Cardiac fibroblast (primary cell): ENCODE measurements at regions not wholly inside any gene's neighbourhood (a gene's known extent, or its start where the extent isn't known, plus 50 kb on each side); places are given as distances from the start of the nearest gene placed in this dataset.
"Not testable (repeated sequence)": the region's sequence is repeated elsewhere in the genome, so short reads cannot be mapped to it uniquely, and the experiment has no call there.

Experiments used
- DNase-seq, 2 donors: peaks; one replicate each; pipeline versions ENCODE4 v3.0.0 to v3.0.0-alpha.2; 2010; ENCODE audit warnings: low read depth in 2 of 2
- H3K4me3 ChIP-seq, 2 donors: replicated peaks in 1 of 2; 1 replicate in 1 of 2; 2 replicates in 1 of 2; pipeline ENCODE4 v1.5.1; 2011; ENCODE audit warnings: low read depth in 2 of 2, low read length in 2 of 2, mild to moderate bottlenecking in 2 of 2, moderate library complexity in 1 of 2
- CTCF ChIP-seq: IDR thresholded peaks from one replicate; pipeline ENCODE4 v1.5.1; 2011; ENCODE audit warnings: low read depth, mild to moderate bottlenecking, low read length, inconsistent platforms

- TF ChIP-seq CTCF: no peak
- H3K4me3 ChIP-seq: no peak overlapping the region
- no peak for DNase-seq
Measured at GRCh38 chr4:82241534-82241933, 132.3 kb downstream of the HNRNPD start.

- no peak overlapping the region for H3K4me3 ChIP-seq
- no peak for DNase-seq
- TF ChIP-seq CTCF: no peak
Measured at GRCh38 chr4:82240410-82240809, 133.4 kb downstream of the HNRNPD start.

GRCh38 chr4:82237142-82237541 is 136.6 kb downstream of the HNRNPD start:
- not testable (repeated sequence) for DNase-seq

GRCh38 chr4:82235346-82235745 is 138.4 kb downstream of the HNRNPD start:
- H3K4me3 ChIP-seq: no peak overlapping the region
- TF ChIP-seq CTCF: no peak
- DNase-seq: no peak

More at GRCh38 chr4:82237142-82237541, 136.6 kb downstream of the HNRNPD start:
- H3K4me3 ChIP-seq: not testable (repeated sequence)

GRCh38 chr4:82232891-82233290 is 140.9 kb downstream of the HNRNPD start:
- TF ChIP-seq CTCF: no peak
- DNase-seq: no peak
- no peak overlapping the region for H3K4me3 ChIP-seq

- H3K4me3 ChIP-seq: no peak overlapping the region
- no peak for TF ChIP-seq CTCF
Measured at GRCh38 chr4:82231806-82232205, 142.0 kb downstream of the HNRNPD start.

GRCh38 chr4:82230306-82230705 is 143.5 kb downstream of the HNRNPD start:
- TF ChIP-seq CTCF: no peak
- H3K4me3 ChIP-seq: no peak overlapping the region

More at GRCh38 chr4:82231806-82232205, 142.0 kb downstream of the HNRNPD start:
- no peak for DNase-seq

GRCh38 chr4:82225030-82225429 is 148.8 kb downstream of the HNRNPD start:
- no peak for DNase-seq
- no peak overlapping the region for H3K4me3 ChIP-seq
- no peak for TF ChIP-seq CTCF

More at GRCh38 chr4:82230306-82230705, 143.5 kb downstream of the HNRNPD start:
- peak; percentile 3 to 66 for DNase-seq
